Gastrocnemius medialis (tissue), 4 donors: ENCODE measurements at regions not wholly inside any gene's neighbourhood (a gene's known extent, or its start where the extent isn't known, plus 50 kb on each side); places are given as distances from the start of the nearest gene placed in this dataset.

Source experiments
- ATAC-seq, 2 donors: fragments of 150-250 bp; one replicate each; pipeline ENCODE4 v1.9.1; 2016
- DNase-seq, 2 donors: peaks; one replicate each; pipeline ENCODE4 v3.0.0-alpha.2; 2019
- H3K27ac ChIP-seq, 4 donors: fragments of 200-600 bp; sonication (generic); 1 replicate in 1 of 4; 2 replicates in 3 of 4; pipeline ENCODE4 v1.5.1; 2016 to 2018; ENCODE audit warnings: mild to moderate bottlenecking in 2 of 4, moderate library complexity in 1 of 4
- H3K27me3 ChIP-seq, 3 donors: fragments of 200-600 bp; sonication (generic) in 2 of 3; 1 replicate in 1 of 3; 2 replicates in 2 of 3; pipeline versions ENCODE4 v1.5.1 to v1.6.0; 2016 to 2019; ENCODE audit warnings: mild to moderate bottlenecking in 1 of 3, moderate library complexity in 1 of 3
- H3K36me3 ChIP-seq, 2 donors: fragments of 200-600 bp; sonication (generic) in 1 of 2; one replicate each; pipeline ENCODE4 v1.5.1; 2017 to 2018
- H3K4me1 ChIP-seq, 2 donors: fragments of 200-600 bp; sonication (generic) in 1 of 2; one replicate each; pipeline ENCODE4 v1.5.1; 2016 to 2017; ENCODE audit warnings: mild to moderate bottlenecking in 2 of 2
- H3K4me3 ChIP-seq, 4 donors: fragments of 200-600 bp; sonication (generic) in 3 of 4; 1 replicate in 1 of 4; 2 replicates in 3 of 4; pipeline ENCODE4 v1.5.1; 2016 to 2019; ENCODE audit warnings: mild to moderate bottlenecking in 2 of 4
- H3K9me3 ChIP-seq, 3 donors: fragments of 200-600 bp; sonication (generic) in 2 of 3; 1 replicate in 1 of 3; 2 replicates in 2 of 3; pipeline ENCODE4 v1.5.1; 2016 to 2019
- CTCF ChIP-seq, 5 experiments: fragments of 450-650 bp in 3 of 5; fragments of 200-600 bp in 2 of 5; sonication (generic) in 2 of 5; IDR thresholded peaks in 4 of 5; conservative IDR thresholded peaks in 1 of 5; 1 replicate in 4 of 5; 2 replicates in 1 of 5; pipeline ENCODE4 v1.5.1; 2016 to 2019; ENCODE audit warnings: antibody characterized with exemption in 5 of 5, mild to moderate bottlenecking in 3 of 5, moderate library complexity in 3 of 5
- POLR2A ChIP-seq, 2 donors: fragments of 450-650 bp; IDR thresholded peaks; one replicate each; pipeline ENCODE4 v1.6.1; 2017; ENCODE audit warnings: antibody characterized with exemption in 2 of 2, mild to moderate bottlenecking in 2 of 2, moderate library complexity in 2 of 2
- in situ Hi-C, 4 donors: fragments of 200-750 bp; cut with MboI; loops; one replicate each; pipeline versions ENCODE4 v1.15.0 to v1.8.0; 2017; ENCODE audit warnings: low sequenced_read_pairs in 4 of 4
- intact Hi-C: fragments of 100-400 bp; cut with DNase I; formaldehyde crosslinking; loops from one replicate; pipeline ENCODE4 v1.15.1; 2023; ENCODE audit warnings: low total_unique reads

- H3K4me3 ChIP-seq: no peak overlapping the region
- DNase-seq (no peak), ATAC-seq (no peak)
- no peaks in the 10 kb centered on the region for H3K4me1 ChIP-seq
- peaks cover 0 to 6% (median 3%) of the 10 kb centered on the region in 3 donors for H3K27me3 ChIP-seq
- in situ Hi-C loops: no loop called here
- H3K36me3 ChIP-seq: no peaks in the 10 kb centered on the region
- no peaks in the 10 kb centered on the region for H3K9me3 ChIP-seq
- TF ChIP-seq CTCF (IDR thresholded peaks at IDR 0.05 in 4 of 5, conservative IDR thresholded peaks at IDR 0.05 in 1 of 5) (no peak), POLR2A (IDR thresholded peaks at IDR 0.05) (no peak)
- intact Hi-C loops: no loop called here
- H3K27ac ChIP-seq: no peak overlapping the region
Observed at GRCh38 chr4:147042046-147042445, 96.4 kb upstream of the TTC29 start.

GRCh38 chr4:147044241-147044640, 98.6 kb upstream of the TTC29 start:
- TF ChIP-seq POLR2A (IDR thresholded peaks at IDR 0.05): no peak
- no peak for TF ChIP-seq CTCF (IDR thresholded peaks at IDR 0.05 in 4 of 5, conservative IDR thresholded peaks at IDR 0.05 in 1 of 5)
- H3K9me3 ChIP-seq: no peaks in the 10 kb centered on the region
- in situ Hi-C loops (no loop called here), intact Hi-C loops (no loop called here)
- H3K36me3 ChIP-seq: no peaks in the 10 kb centered on the region
- H3K4me1 ChIP-seq: no peaks in the 10 kb centered on the region
- DNase-seq: no peak
- peaks cover 0 to 6% (median 3%) of the 10 kb centered on the region in 3 donors for H3K27me3 ChIP-seq
- no peak for ATAC-seq
- H3K27ac ChIP-seq: no peak overlapping the region
- no peak overlapping the region for H3K4me3 ChIP-seq

- in situ Hi-C loops (no loop called here), intact Hi-C loops (no loop called here)
- Histone ChIP-seq H3K4me3 (no peak overlapping the region), H3K36me3 (no peaks in the 10 kb centered on the region), H3K9me3 (no peaks in the 10 kb centered on the region), H3K4me1 (no peaks in the 10 kb centered on the region), H3K27me3 (no peaks in the 10 kb centered on the region), H3K27ac (no peak overlapping the region)
- DNase-seq (no peak), ATAC-seq (no peak)
- TF ChIP-seq POLR2A (IDR thresholded peaks at IDR 0.05) (no peak), CTCF (IDR thresholded peaks at IDR 0.05 in 4 of 5, conservative IDR thresholded peaks at IDR 0.05 in 1 of 5) (no peak)
Observed at GRCh38 chr4:147049946-147050345, 104.3 kb upstream of the TTC29 start.

GRCh38 chr4:147050356-147050765, 104.7 kb upstream of the TTC29 start:
- Histone ChIP-seq H3K27ac (no peak overlapping the region), H3K9me3 (no peaks in the 10 kb centered on the region), H3K4me1 (no peaks in the 10 kb centered on the region), H3K4me3 (no peak overlapping the region), H3K36me3 (no peaks in the 10 kb centered on the region), H3K27me3 (no peaks in the 10 kb centered on the region)
- ATAC-seq: peak in 1 of 2 donors; percentile 42
- in situ Hi-C loops (no loop called here), intact Hi-C loops (no loop called here)
- TF ChIP-seq CTCF (IDR thresholded peaks at IDR 0.05 in 4 of 5, conservative IDR thresholded peaks at IDR 0.05 in 1 of 5) (no peak), POLR2A (IDR thresholded peaks at IDR 0.05) (no peak)
- DNase-seq: no peak

- no peaks in the 10 kb centered on the region for H3K27me3 ChIP-seq
- ATAC-seq: no peak
- H3K9me3 ChIP-seq: no peaks in the 10 kb centered on the region
- no peaks in the 10 kb centered on the region for H3K36me3 ChIP-seq
- H3K27ac ChIP-seq: no peak overlapping the region
- no peak for DNase-seq
- intact Hi-C loops: no loop called here
- H3K4me1 ChIP-seq: no peaks in the 10 kb centered on the region
- H3K4me3 ChIP-seq: no peak overlapping the region
- in situ Hi-C loops: no loop called here
- TF ChIP-seq POLR2A (IDR thresholded peaks at IDR 0.05) (no peak), CTCF (IDR thresholded peaks at IDR 0.05 in 4 of 5, conservative IDR thresholded peaks at IDR 0.05 in 1 of 5) (no peak)
Observed at GRCh38 chr4:147052361-147052760, 106.7 kb upstream of the TTC29 start.
